ENCODE measurements at regions not wholly inside any gene's neighbourhood (a gene's known extent, or its start where the extent isn't known, plus 50 kb on each side); places are given as distances from the start of the nearest gene placed in this dataset.

- peak in 3 of 4 donors; percentile 16 to 29 (median 28) for TF ChIP-seq CTCF (IDR thresholded peaks at IDR 0.05)
- peak; percentile 32 for TF ChIP-seq POLR2A (IDR thresholded peaks at IDR 0.05)
Observed at GRCh38 chr5:152953788-152954483, 536.5 kb upstream of the GRIA1 start.

All from right lobe of liver (tissue), 4 donors.